Fibroblast of lung (primary cell): ENCODE measurements at regions not wholly inside any gene's neighbourhood (a gene's known extent, or its start where the extent isn't known, plus 50 kb on each side); places are given as distances from the start of the nearest gene placed in this dataset.

Experiments used
- DNase-seq, 2 donors: peaks; one replicate each; pipeline versions ENCODE4 v3.0.0 to v3.0.0-alpha.2; 2010; ENCODE audit warnings: low read depth in 2 of 2
- H2AFZ ChIP-seq: 2 replicates; pipeline ENCODE4 v1.5.1; 2012; ENCODE audit warnings: low read length, control low read depth, inconsistent platforms
- H3K27ac ChIP-seq: 2 replicates; pipeline ENCODE4 v1.5.1; 2011; ENCODE audit warnings: low read length, control low read depth; ENCODE audit not compliant: insufficient read depth
- H3K27me3 ChIP-seq: 2 replicates; pipeline ENCODE4 v1.5.1; 2011; ENCODE audit warnings: mild to moderate bottlenecking, low read length; ENCODE audit not compliant: control insufficient read depth, insufficient read depth
- H3K36me3 ChIP-seq: 2 replicates; pipeline ENCODE4 v1.5.1; 2011; ENCODE audit warnings: low read length; ENCODE audit not compliant: control insufficient read depth, insufficient read depth
- H3K4me1 ChIP-seq: 2 replicates; pipeline ENCODE4 v1.5.1; 2011; ENCODE audit warnings: low read length; ENCODE audit not compliant: control insufficient read depth, insufficient read depth; ENCODE audit errors: extremely low read depth
- H3K4me2 ChIP-seq: 2 replicates; pipeline ENCODE4 v1.5.1; 2011; ENCODE audit warnings: low read length, control low read depth; ENCODE audit not compliant: insufficient read depth; ENCODE audit errors: extremely low read depth
- H3K4me3 ChIP-seq, 4 experiments: fragments of 200-600 bp in 1 of 4; sonication (generic) in 1 of 4; replicated peaks in 1 of 4; 2 replicates each; pipeline ENCODE4 v1.5.1; 2011 to 2016; ENCODE audit warnings: low read length in 4 of 4, low read depth in 3 of 4, mild to moderate bottlenecking in 3 of 4, control low read depth in 2 of 4, inconsistent platforms in 1 of 4, mixed read lengths in 1 of 4; ENCODE audit not compliant: insufficient read depth in 1 of 4; ENCODE audit errors: control extremely low read depth in 1 of 4
- H3K79me2 ChIP-seq: 2 replicates; pipeline ENCODE4 v1.5.1; 2012; ENCODE audit warnings: mild to moderate bottlenecking, low read length, inconsistent platforms; ENCODE audit not compliant: control insufficient read depth, insufficient read depth
- H3K9ac ChIP-seq: 2 replicates; pipeline ENCODE4 v1.5.1; 2011; ENCODE audit warnings: mild to moderate bottlenecking, low read length, control low read depth; ENCODE audit not compliant: insufficient read depth
- H3K9me3 ChIP-seq: 2 replicates; pipeline ENCODE4 v1.5.1; 2012; ENCODE audit warnings: low read depth, low read length; ENCODE audit not compliant: control insufficient read depth, insufficient read depth
- H4K20me1 ChIP-seq: 2 replicates; pipeline ENCODE4 v1.5.1; 2011; ENCODE audit warnings: low read length; ENCODE audit not compliant: control insufficient read depth, insufficient read depth; ENCODE audit errors: extremely low read depth
- EZH2 ChIP-seq: IDR thresholded peaks from 2 replicates; pipeline ENCODE4 v1.5.1; 2012; ENCODE audit warnings: low read length, control low read depth, mild to moderate bottlenecking; ENCODE audit errors: missing control alignments
- TF ChIP-seq, protein P1 (sequence below), 2 donors: IDR thresholded peaks in 1 of 2; conservative IDR thresholded peaks in 1 of 2; 1 replicate in 1 of 2; 2 replicates in 1 of 2; pipeline ENCODE4 v1.5.1; 2011 to 2012; ENCODE audit warnings: low read length in 2 of 2, control low read depth in 1 of 2, inconsistent platforms in 1 of 2, low read depth in 1 of 2, mild to moderate bottlenecking in 1 of 2

DNA sequence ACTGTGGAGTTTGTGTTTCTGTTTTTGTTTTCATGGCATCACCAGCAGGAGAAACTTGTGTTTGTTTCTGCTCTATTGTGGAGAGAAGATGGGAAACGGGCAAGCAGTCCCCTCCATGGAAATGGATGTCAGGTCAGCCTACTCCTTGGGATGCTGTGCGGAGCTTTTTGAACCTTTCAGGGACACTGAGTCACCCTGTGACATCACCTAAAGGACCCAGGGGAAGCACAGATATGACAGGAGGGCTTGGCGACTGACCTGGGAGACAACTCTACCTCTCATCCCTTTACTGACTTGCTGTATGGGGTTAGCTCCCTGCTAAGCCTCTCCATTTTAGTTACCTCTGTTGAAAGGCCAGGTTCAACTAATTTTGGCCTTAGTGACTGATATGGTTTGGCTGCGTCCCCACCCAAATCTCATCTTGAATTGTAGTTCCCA, 706.9 kb upstream of the TMEM132C start:
- Histone ChIP-seq H3K9me3 (no peaks in the 10 kb centered on the region), H3K27me3 (no peaks in the 10 kb centered on the region), H3K4me2 (no peak overlapping the region), H2AFZ (peak overlapping the region; percentile 54), H3K4me3 (no peak overlapping the region), H3K9ac (no peak overlapping the region), H3K79me2 (no peaks in the 10 kb centered on the region), H3K4me1 (peaks cover 8% of the 10 kb centered on the region), H3K27ac (peak overlapping the region; percentile 55), H4K20me1 (no peaks in the 10 kb centered on the region), H3K36me3 (no peaks in the 10 kb centered on the region)
- DNase-seq = no peak
- TF ChIP-seq, protein P1, sequence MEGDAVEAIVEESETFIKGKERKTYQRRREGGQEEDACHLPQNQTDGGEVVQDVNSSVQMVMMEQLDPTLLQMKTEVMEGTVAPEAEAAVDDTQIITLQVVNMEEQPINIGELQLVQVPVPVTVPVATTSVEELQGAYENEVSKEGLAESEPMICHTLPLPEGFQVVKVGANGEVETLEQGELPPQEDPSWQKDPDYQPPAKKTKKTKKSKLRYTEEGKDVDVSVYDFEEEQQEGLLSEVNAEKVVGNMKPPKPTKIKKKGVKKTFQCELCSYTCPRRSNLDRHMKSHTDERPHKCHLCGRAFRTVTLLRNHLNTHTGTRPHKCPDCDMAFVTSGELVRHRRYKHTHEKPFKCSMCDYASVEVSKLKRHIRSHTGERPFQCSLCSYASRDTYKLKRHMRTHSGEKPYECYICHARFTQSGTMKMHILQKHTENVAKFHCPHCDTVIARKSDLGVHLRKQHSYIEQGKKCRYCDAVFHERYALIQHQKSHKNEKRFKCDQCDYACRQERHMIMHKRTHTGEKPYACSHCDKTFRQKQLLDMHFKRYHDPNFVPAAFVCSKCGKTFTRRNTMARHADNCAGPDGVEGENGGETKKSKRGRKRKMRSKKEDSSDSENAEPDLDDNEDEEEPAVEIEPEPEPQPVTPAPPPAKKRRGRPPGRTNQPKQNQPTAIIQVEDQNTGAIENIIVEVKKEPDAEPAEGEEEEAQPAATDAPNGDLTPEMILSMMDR (conservative IDR thresholded peaks at IDR 0.05 in 1 of 2, IDR thresholded peaks at IDR 0.05 in 1 of 2; ENCODE audit: low read depth in 1 of 2, low read length in 2 of 2) = no peak
- TF ChIP-seq EZH2 = no peak

DNA sequence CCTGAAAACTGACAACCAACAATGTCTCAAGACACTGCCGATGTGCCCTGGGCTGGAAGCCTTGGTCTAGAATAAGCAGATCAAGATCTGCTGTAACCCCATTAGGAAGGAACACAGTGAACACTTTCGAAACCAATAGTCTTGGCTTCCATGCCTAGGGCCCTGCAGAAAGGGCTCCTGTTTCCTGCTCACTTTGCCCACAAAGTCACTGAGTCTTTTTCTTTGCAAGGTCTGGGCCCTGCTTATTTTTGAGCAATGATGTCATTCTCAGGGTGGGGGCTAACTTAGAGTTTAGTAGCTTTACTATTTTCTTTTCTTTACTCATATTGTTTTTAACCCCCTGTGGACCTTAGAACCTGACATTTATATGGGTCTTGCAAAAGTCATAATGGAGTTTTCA, 704.2 kb upstream of the TMEM132C start:
- no peak for TF ChIP-seq EZH2
- TF ChIP-seq, protein P1 (conservative IDR thresholded peaks at IDR 0.05 in 1 of 2, IDR thresholded peaks at IDR 0.05 in 1 of 2; ENCODE audit: low read depth in 1 of 2, low read length in 2 of 2) = no peak
- no peaks in the 10 kb centered on the region for H3K27me3 ChIP-seq
- no peak overlapping the region for H3K27ac ChIP-seq
- H3K4me3 ChIP-seq = no peak overlapping the region
- H3K4me1 ChIP-seq = peaks cover 8% of the 10 kb centered on the region
- H4K20me1 ChIP-seq = no peaks in the 10 kb centered on the region
- H3K9me3 ChIP-seq = no peaks in the 10 kb centered on the region
- H3K36me3 ChIP-seq = no peaks in the 10 kb centered on the region
- no peak overlapping the region for H3K4me2 ChIP-seq
- H2AFZ ChIP-seq = no peak overlapping the region
- no peak overlapping the region for H3K9ac ChIP-seq
- no peaks in the 10 kb centered on the region for H3K79me2 ChIP-seq
- DNase-seq = peak in 1 of 2 donors; percentile 20

GRCh38 chr12:127565241-127565640, 701.7 kb upstream of the TMEM132C start:
- H3K9ac ChIP-seq = no peak overlapping the region
- H3K9me3 ChIP-seq = no peaks in the 10 kb centered on the region
- TF ChIP-seq, protein P1 (conservative IDR thresholded peaks at IDR 0.05 in 1 of 2, IDR thresholded peaks at IDR 0.05 in 1 of 2; ENCODE audit: low read depth in 1 of 2, low read length in 2 of 2) = no peak
- H3K36me3 ChIP-seq = no peaks in the 10 kb centered on the region
- H3K79me2 ChIP-seq = no peaks in the 10 kb centered on the region
- no peaks in the 10 kb centered on the region for H3K4me1 ChIP-seq
- no peak overlapping the region for H3K4me2 ChIP-seq
- H3K27me3 ChIP-seq = no peaks in the 10 kb centered on the region
- H3K4me3 ChIP-seq = no peak overlapping the region
- DNase-seq = no peak
- no peaks in the 10 kb centered on the region for H4K20me1 ChIP-seq
- H3K27ac ChIP-seq = no peak overlapping the region
- no peak overlapping the region for H2AFZ ChIP-seq
